HFFc6 (cell line): ENCODE measurements at regions not wholly inside any gene's neighbourhood (a gene's known extent, or its start where the extent isn't known, plus 50 kb on each side); places are given as distances from the start of the nearest gene placed in this dataset.

Experiments
- DNase-seq: peaks from one replicate; pipeline ENCODE4 v3.0.0-alpha.2; 2018
- H3K27ac Mint-ChIP-seq: 2 replicates; pipeline ENCODE4 v1.8.0; 2020; ENCODE audit warnings: mild to moderate bottlenecking, mixed read lengths
- H3K27me3 Mint-ChIP-seq: 2 replicates; pipeline ENCODE4 v1.8.0; 2021; ENCODE audit warnings: mild to moderate bottlenecking, moderate library complexity, mixed read lengths; ENCODE audit not compliant: insufficient read depth
- H3K36me3 Mint-ChIP-seq: 2 replicates; pipeline ENCODE4 v1.8.0; 2021; ENCODE audit warnings: low read depth, mixed read lengths
- H3K4me1 Mint-ChIP-seq: 2 replicates; pipeline ENCODE4 v1.8.0; 2020; ENCODE audit warnings: low read depth, mixed read lengths
- H3K4me3 Mint-ChIP-seq: 2 replicates; pipeline ENCODE4 v1.8.0; 2020; ENCODE audit warnings: mild to moderate bottlenecking, moderate library complexity, mixed read lengths
- H3K9me3 Mint-ChIP-seq: 2 replicates; pipeline ENCODE4 v1.8.0; 2020; ENCODE audit warnings: mild to moderate bottlenecking, mixed read lengths
- CTCF ChIP-seq: fragments of 200-600 bp; sonication (generic); IDR thresholded peaks from 2 replicates; pipeline ENCODE4 v1.5.0; 2021; ENCODE audit warnings: antibody characterized with exemption, mild to moderate bottlenecking

DNA sequence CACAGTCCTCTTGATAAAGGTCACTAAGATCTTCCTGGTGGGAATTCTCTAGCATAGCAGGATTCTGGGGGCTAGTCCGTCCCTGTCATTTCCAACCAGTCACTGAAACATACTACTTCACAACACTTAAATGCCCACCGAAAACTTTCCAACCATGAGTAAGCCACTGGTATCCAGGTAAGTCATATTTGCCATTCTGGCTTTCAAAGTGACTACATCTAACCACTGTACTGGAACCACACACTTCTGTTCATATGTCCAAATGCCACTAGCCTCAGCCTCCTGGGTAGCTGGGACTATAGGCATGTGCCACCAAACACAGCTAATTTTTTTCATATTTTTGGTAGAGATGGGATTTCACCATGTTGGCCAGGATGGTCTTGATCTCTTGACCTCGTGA, 64.3 kb upstream of the VANGL1 start:
- H3K9me3 Mint-ChIP-seq = peaks cover 18% of the 10 kb centered on the region
- H3K27ac Mint-ChIP-seq = no peak overlapping the region
- H3K36me3 Mint-ChIP-seq = peaks cover 14% of the 10 kb centered on the region

DNA sequence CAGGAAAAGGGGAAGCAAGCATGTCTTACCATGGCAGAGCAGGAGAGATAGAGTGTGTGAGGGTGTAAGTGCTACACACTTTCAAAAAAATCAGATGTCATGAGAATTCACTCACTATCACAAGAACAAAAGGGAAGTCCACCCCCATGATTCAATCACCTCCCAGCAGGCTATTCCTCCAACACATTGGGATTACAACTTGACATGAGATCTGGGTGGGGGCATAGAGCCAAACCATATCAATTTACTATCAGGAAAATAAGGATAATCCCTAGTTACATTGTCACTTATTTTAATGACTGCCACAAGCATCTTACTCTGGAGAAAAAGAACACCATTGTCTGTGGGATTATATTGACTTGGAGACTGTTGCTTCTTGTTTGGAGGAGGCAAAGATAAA, 66.1 kb upstream of the VANGL1 start:
- peaks cover 3% of the 10 kb centered on the region; the same call in 1 of the 2 replicates for H3K27me3 Mint-ChIP-seq
- DNase-seq = no peak
- H3K4me1 Mint-ChIP-seq = no peaks in the 10 kb centered on the region
- TF ChIP-seq CTCF = no peak
- H3K9me3 Mint-ChIP-seq = peaks cover 22% of the 10 kb centered on the region
- H3K27ac Mint-ChIP-seq = no peak overlapping the region
- H3K4me3 Mint-ChIP-seq = no peak overlapping the region
- H3K36me3 Mint-ChIP-seq = peaks cover 17% of the 10 kb centered on the region

More for the DNA sequence above, 64.3 kb upstream of the VANGL1 start:
- Mint-ChIP-seq H3K4me1 (no peaks in the 10 kb centered on the region), H3K27me3 (peaks cover 7% of the 10 kb centered on the region), H3K4me3 (no peak overlapping the region)
- TF ChIP-seq CTCF = no peak
- DNase-seq = no peak

- no peaks in the 10 kb centered on the region for H3K27me3 Mint-ChIP-seq
- no peak for TF ChIP-seq CTCF
Measured at GRCh38 chr1:115572710-115573109, 69.1 kb upstream of the VANGL1 start.

DNA sequence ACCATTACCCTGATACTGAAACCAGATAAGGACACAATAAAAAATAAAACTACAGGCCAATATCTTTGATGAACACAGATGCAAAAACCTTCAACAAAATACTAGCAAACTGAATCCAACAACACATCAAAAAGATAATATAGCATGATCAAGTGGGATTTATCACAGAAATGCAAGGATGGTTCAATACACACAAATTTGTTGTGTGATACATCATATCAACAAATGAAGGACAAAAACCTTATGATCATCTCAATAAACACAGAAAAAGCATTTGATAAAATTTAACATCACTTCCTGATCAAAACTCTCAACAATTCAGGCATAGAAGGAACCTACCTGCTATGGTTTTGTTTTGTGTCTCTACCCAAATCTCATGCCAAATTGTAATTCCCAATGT, 74.3 kb upstream of the VANGL1 start:
- H3K4me3 Mint-ChIP-seq = no peak overlapping the region
- H3K27ac Mint-ChIP-seq = no peak overlapping the region
- no peak for DNase-seq
- peaks cover 6% of the 10 kb centered on the region; the same call in 1 of the 2 replicates for H3K27me3 Mint-ChIP-seq
- H3K9me3 Mint-ChIP-seq = peaks cover 21% of the 10 kb centered on the region
- H3K4me1 Mint-ChIP-seq = peaks cover 27% of the 10 kb centered on the region
- peaks cover 21% of the 10 kb centered on the region for H3K36me3 Mint-ChIP-seq
- no peak for TF ChIP-seq CTCF

More at GRCh38 chr1:115572710-115573109, 69.1 kb upstream of the VANGL1 start:
- H3K36me3 Mint-ChIP-seq = peaks cover 27% of the 10 kb centered on the region
- no peaks in the 10 kb centered on the region for H3K4me1 Mint-ChIP-seq
- no peak for DNase-seq
- H3K4me3 Mint-ChIP-seq = no peak overlapping the region
- H3K27ac Mint-ChIP-seq = no peak overlapping the region
- H3K9me3 Mint-ChIP-seq = peaks cover 21% of the 10 kb centered on the region

- no peak overlapping the region for H3K27ac Mint-ChIP-seq
- H3K4me1 Mint-ChIP-seq = peaks cover 30% of the 10 kb centered on the region
- DNase-seq = no peak
- no peak overlapping the region for H3K4me3 Mint-ChIP-seq
- TF ChIP-seq CTCF = no peak
- H3K9me3 Mint-ChIP-seq = peaks cover 18% of the 10 kb centered on the region
- peaks cover 6% of the 10 kb centered on the region; the same call in 1 of the 2 replicates for H3K27me3 Mint-ChIP-seq
- peaks cover 19% of the 10 kb centered on the region for H3K36me3 Mint-ChIP-seq
Measured at GRCh38 chr1:115565791-115566190, 76.0 kb upstream of the VANGL1 start.

- TF ChIP-seq CTCF = no peak
- no peak overlapping the region for H3K27ac Mint-ChIP-seq
- no peak overlapping the region for H3K4me3 Mint-ChIP-seq
- peaks cover 18% of the 10 kb centered on the region for H3K9me3 Mint-ChIP-seq
- peaks cover 6% of the 10 kb centered on the region; the same call in 1 of the 2 replicates for H3K27me3 Mint-ChIP-seq
- no peak for DNase-seq
- H3K36me3 Mint-ChIP-seq = peaks cover 19% of the 10 kb centered on the region
- peaks cover 30% of the 10 kb centered on the region for H3K4me1 Mint-ChIP-seq
Measured at GRCh38 chr1:115565353-115565752, 76.4 kb upstream of the VANGL1 start.
